Upper lobe of left lung (tissue), 4 donors: ENCODE measurements at regions not wholly inside any gene's neighbourhood (a gene's known extent, or its start where the extent isn't known, plus 50 kb on each side); places are given as distances from the start of the nearest gene placed in this dataset.

Experiments
- CTCF ChIP-seq, 6 experiments: fragments of 450-650 bp in 4 of 6; fragments of 200-600 bp in 2 of 6; sonication (generic) in 2 of 6; IDR thresholded peaks; one replicate each; pipeline ENCODE4 v1.5.1; 2016 to 2019; ENCODE audit warnings: antibody characterized with exemption in 6 of 6
- EP300 ChIP-seq, 4 donors: sonication (generic); formaldehyde crosslinking; IDR thresholded peaks; one replicate each; pipeline ENCODE4 v1.5.1; 2017; ENCODE audit warnings: antibody characterized with exemption in 4 of 4, control low read depth in 2 of 4
- POLR2AphosphoS5 ChIP-seq, 2 donors: sonication (generic); formaldehyde crosslinking; IDR thresholded peaks; one replicate each; pipeline ENCODE4 v1.5.1; 2017; ENCODE audit warnings: antibody characterized with exemption in 2 of 2

GRCh38 chr5:40410231-40410861 is 269.4 kb upstream of the PTGER4 start:
- TF ChIP-seq EP300 (IDR thresholded peaks at IDR 0.05) (peak in 2 of 4 donors; percentile 31 to 62), POLR2AphosphoS5 (IDR thresholded peaks at IDR 0.05) (peak in 1 of 2 donors; percentile 34), CTCF (IDR thresholded peaks at IDR 0.05) (no peak)
